GM12878 (cell line): ENCODE measurements at regions not wholly inside any gene's neighbourhood (a gene's known extent, or its start where the extent isn't known, plus 50 kb on each side); places are given as distances from the start of the nearest gene placed in this dataset.
"Not testable (repeated sequence)": the region's sequence is repeated elsewhere in the genome, so short reads cannot be mapped to it uniquely, and the experiment has no call there.

ENCODE experiments used
- ATAC-seq: fragments of 200-7000 bp; cut with Tn5 transposase; 3 replicates; pipeline ENCODE4 v1.9.1; 2020; ENCODE audit warnings: mild to moderate bottlenecking, moderate library complexity
- BruUV-seq: library from RNA; stranded (reverse); fragments of 400-500 nt; replicated peaks from 2 replicates; lab custom pipeline; 2021; lab: Mats Ljungman, UMichigan
- CTCF ChIA-PET: fragments of 300-600 bp; sonication (Branson Sonifier 250); formaldehyde crosslinking; extraction: SDS; loops from one replicate; lab custom pipeline; 2021; ENCODE audit warnings: inconsistent platforms; lab: Yijun Ruan, JAX
- POLR2A ChIA-PET: fragments of 350-600 bp; formaldehyde crosslinking; extraction: SDS; loops from one replicate; lab custom pipeline; 2021; ENCODE audit warnings: inconsistent platforms; lab: Charles Lee
- RAD21 ChIA-PET: fragments of 300-600 bp; sonication (Branson Sonifier 250); formaldehyde crosslinking; loops from one replicate; lab custom pipeline; 2023; ENCODE audit warnings: antibody characterized with exemption; ENCODE audit not compliant: unreplicated experiment; lab: Charles Lee
- SMC1A ChIA-PET: fragments of 300-600 bp; sonication (Branson Sonifier 250); formaldehyde crosslinking; loops from one replicate; lab custom pipeline; 2023; ENCODE audit not compliant: unreplicated experiment, uncharacterized antibody; lab: Charles Lee
- DNase-seq: peaks from one replicate; pipeline ENCODE4 v3.0.0-alpha.2; 2011; ENCODE audit warnings: low read depth, low spot score
- FAIRE-seq: peaks from 3 replicates; lab custom pipeline; 2011; peaks lifted over from hg19 to GRCh38; lab: Jason Lieb, UNC
- H2AFZ ChIP-seq: 2 replicates; pipeline ENCODE4 v1.6.0; 2011; ENCODE audit warnings: low read depth, low read length, control low read depth; ENCODE audit not compliant: control insufficient read depth
- H3K27ac ChIP-seq: 2 replicates; pipeline ENCODE4 v1.5.1; 2011; ENCODE audit warnings: control low read depth; ENCODE audit not compliant: control insufficient read depth, insufficient read depth
- H3K27me3 ChIP-seq, 2 experiments: replicated peaks in 1 of 2; 2 replicates each; pipeline versions ENCODE4 v1.6.0 to v1.6.1; 2011; ENCODE audit warnings: low read length in 1 of 2; ENCODE audit not compliant: control insufficient read depth in 2 of 2, insufficient read depth in 2 of 2
- H3K36me3 ChIP-seq, 2 experiments: 2 replicates each; pipeline ENCODE4 v1.5.1; 2011; ENCODE audit warnings: low read length in 1 of 2; ENCODE audit not compliant: control insufficient read depth in 2 of 2, insufficient read depth in 2 of 2
- H3K4me1 ChIP-seq: 2 replicates; pipeline ENCODE4 v1.6.1; 2011; ENCODE audit warnings: mild to moderate bottlenecking, low read length, moderate library complexity, mixed read lengths; ENCODE audit not compliant: control insufficient read depth, insufficient read depth
- H3K4me2 ChIP-seq: 2 replicates; pipeline ENCODE4 v1.6.0; 2011; ENCODE audit warnings: control low read depth; ENCODE audit not compliant: control insufficient read depth, insufficient read depth
- H3K4me3 ChIP-seq: fragments of 200-600 bp; sonication (generic); 2 replicates; pipeline ENCODE4 v1.5.1; 2016
- H3K79me2 ChIP-seq: 2 replicates; pipeline ENCODE4 v1.6.0; 2011; ENCODE audit warnings: low read length; ENCODE audit not compliant: control insufficient read depth, insufficient read depth
- H3K9ac ChIP-seq: 2 replicates; pipeline ENCODE4 v1.8.0; 2011; ENCODE audit warnings: low read length, control low read depth, mixed read lengths; ENCODE audit not compliant: control insufficient read depth, insufficient read depth
- H3K9me3 ChIP-seq: replicated peaks from 3 replicates; pipeline ENCODE4 v1.5.1; 2011; ENCODE audit warnings: mild to moderate bottlenecking, low read length; ENCODE audit not compliant: control insufficient read depth, insufficient read depth
- H4K20me1 ChIP-seq: 2 replicates; pipeline ENCODE4 v1.6.0; 2011; ENCODE audit not compliant: control insufficient read depth, insufficient read depth
- ATF7 ChIP-seq: fragments of 450-650 bp; IDR thresholded peaks from 2 replicates; pipeline ENCODE4 v1.6.1; 2016; ENCODE audit warnings: low read depth, mild to moderate bottlenecking
- CHD2 ChIP-seq: IDR thresholded peaks from 2 replicates; pipeline ENCODE4 v1.6.1; 2011; ENCODE audit warnings: low read depth, low read length, improper control_type of control experiment, borderline replicate concordance
- FOXM1 ChIP-seq: IDR thresholded peaks from 2 replicates; pipeline ENCODE4 v1.6.1; 2012; ENCODE audit warnings: low read depth, mild to moderate bottlenecking, inconsistent platforms, low read length, moderate library complexity
- MYB ChIP-seq: fragments of 150-350 bp; IDR thresholded peaks from 2 replicates; pipeline ENCODE4 v1.6.1; 2014; ENCODE audit warnings: mild to moderate bottlenecking, low read depth, low read length, borderline replicate concordance
- PAX5 ChIP-seq: IDR thresholded peaks from 2 replicates; pipeline ENCODE4 v1.6.1; 2011; ENCODE audit warnings: low read depth, low read length, borderline replicate concordance
- RFX5 ChIP-seq: IDR thresholded peaks from 2 replicates; pipeline ENCODE4 v1.6.1; 2011; ENCODE audit warnings: low read depth, low read length, improper control_type of control experiment
- SIX5 ChIP-seq: IDR thresholded peaks from 2 replicates; pipeline ENCODE4 v1.6.1; 2011; ENCODE audit warnings: mild to moderate bottlenecking, low read depth, low read length, moderate library complexity; ENCODE audit not compliant: severe bottlenecking
- WGBS: methylation state at CpG from one replicate; pipeline ENCODE4 v1.1.6; 2016; ENCODE audit warnings: low lambda C conversion rate; ENCODE audit not compliant: insufficient replicate concordance, insufficient coverage; ENCODE audit errors: missing lambda C conversion rate; 5-methylcytosine and 5-hydroxymethylcytosine counted together
- in situ Hi-C: fragments of 300-500 bp; cut with MboI; formaldehyde crosslinking; loops from 9 replicates; pipeline ENCODE4 v1.14.3; 2018; ENCODE audit warnings: mixed read lengths
- intact Hi-C: fragments of 100-400 bp; cut with micrococcal nuclease; formaldehyde crosslinking; loops from one replicate; pipeline ENCODE4 v1.14.2; 2022; ENCODE audit not compliant: unreplicated experiment
- TF ChIP-seq, protein P1 (sequence below): IDR thresholded peaks from 2 replicates; pipeline ENCODE4 v1.6.1; 2011; ENCODE audit warnings: mild to moderate bottlenecking, low read depth, low read length, moderate library complexity; ENCODE audit not compliant: insufficient replicate concordance
- TF ChIP-seq, protein P2 (sequence below): IDR thresholded peaks from 2 replicates; pipeline ENCODE4 v1.6.1; 2011; ENCODE audit warnings: low read depth, low read length, improper control_type of control experiment, borderline replicate concordance

DNA sequence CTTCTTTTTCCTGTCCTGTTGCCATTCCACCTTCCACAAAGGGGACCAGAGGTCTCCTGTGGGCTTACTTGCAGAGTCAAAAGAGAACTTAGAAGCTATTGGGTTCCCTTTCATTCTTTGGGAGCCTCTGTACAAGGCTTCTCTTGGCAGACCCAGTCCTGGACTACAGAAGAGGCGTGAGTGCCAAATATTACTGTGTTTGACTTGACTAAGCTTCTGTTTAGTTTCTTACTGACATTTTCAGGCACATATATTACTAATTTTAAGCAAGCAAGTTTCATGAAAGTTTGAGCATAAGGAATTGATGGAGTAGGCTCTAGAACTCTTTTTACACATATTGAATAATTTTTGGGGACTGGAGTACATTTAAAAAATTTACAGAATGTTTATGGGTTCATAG, 254.4 kb downstream of the HAPSTR1 start (continued):
- no peak for TF ChIP-seq FOXM1
- TF ChIP-seq, protein P1, sequence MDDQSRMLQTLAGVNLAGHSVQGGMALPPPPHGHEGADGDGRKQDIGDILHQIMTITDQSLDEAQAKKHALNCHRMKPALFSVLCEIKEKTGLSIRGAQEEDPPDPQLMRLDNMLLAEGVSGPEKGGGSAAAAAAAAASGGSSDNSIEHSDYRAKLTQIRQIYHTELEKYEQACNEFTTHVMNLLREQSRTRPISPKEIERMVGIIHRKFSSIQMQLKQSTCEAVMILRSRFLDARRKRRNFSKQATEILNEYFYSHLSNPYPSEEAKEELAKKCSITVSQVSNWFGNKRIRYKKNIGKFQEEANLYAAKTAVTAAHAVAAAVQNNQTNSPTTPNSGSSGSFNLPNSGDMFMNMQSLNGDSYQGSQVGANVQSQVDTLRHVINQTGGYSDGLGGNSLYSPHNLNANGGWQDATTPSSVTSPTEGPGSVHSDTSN, result no peak
- no peak for TF ChIP-seq MYB
- no peak for TF ChIP-seq CHD2
- TF ChIP-seq ATF7, result no peak
- TF ChIP-seq, protein P2, sequence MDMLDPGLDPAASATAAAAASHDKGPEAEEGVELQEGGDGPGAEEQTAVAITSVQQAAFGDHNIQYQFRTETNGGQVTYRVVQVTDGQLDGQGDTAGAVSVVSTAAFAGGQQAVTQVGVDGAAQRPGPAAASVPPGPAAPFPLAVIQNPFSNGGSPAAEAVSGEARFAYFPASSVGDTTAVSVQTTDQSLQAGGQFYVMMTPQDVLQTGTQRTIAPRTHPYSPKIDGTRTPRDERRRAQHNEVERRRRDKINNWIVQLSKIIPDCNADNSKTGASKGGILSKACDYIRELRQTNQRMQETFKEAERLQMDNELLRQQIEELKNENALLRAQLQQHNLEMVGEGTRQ, result no peak
- TF ChIP-seq SIX5, result no peak
- no peak for TF ChIP-seq RFX5

DNA sequence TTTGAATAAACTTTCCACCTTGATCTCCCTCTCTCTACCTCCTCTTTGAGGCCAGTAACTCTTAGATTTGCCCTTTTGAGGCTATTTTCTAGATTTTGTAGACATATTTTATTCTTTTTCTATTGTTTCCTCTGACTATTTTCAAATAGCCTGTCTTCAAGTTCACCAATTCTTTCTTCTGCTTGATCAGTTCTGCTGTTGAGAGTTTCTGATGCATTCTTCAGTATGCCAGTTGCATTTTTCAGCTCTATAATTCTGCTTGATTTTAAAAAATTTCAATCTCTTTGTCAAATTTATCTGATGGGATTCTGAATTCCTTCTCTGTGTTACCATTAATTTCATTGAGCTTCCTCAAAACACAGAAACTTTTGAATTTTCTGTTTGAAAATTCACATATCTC, 257.5 kb downstream of the HAPSTR1 start:
- DNase-seq (no peak), FAIRE-seq (no peak), ATAC-seq (no peak)
- ChIA-PET RAD21 (no interaction called here), SMC1A (no interaction called here), CTCF (no interaction called here), POLR2A (no interaction called here)
- intact Hi-C loops, result no loop called here
- in situ Hi-C loops, result no loop called here
- H3K4me1 ChIP-seq, result no peaks in the 10 kb centered on the region
- H3K36me3 ChIP-seq, result no peaks in the 10 kb centered on the region
- H3K27me3 ChIP-seq, result no peaks in the 10 kb centered on the region
- no peaks in the 10 kb centered on the region for H4K20me1 ChIP-seq
- H3K27ac ChIP-seq, result no peak overlapping the region
- no peaks in the 10 kb centered on the region for H3K79me2 ChIP-seq
- no TSS peak for BruUV-seq
- no peak for TF ChIP-seq PAX5
- H3K4me2 ChIP-seq, result no peak overlapping the region
- H2AFZ ChIP-seq, result no peak overlapping the region
- no peak overlapping the region for H3K4me3 ChIP-seq
- H3K9me3 ChIP-seq, result no peaks in the 10 kb centered on the region
- H3K9ac ChIP-seq, result no peak overlapping the region

DNA sequence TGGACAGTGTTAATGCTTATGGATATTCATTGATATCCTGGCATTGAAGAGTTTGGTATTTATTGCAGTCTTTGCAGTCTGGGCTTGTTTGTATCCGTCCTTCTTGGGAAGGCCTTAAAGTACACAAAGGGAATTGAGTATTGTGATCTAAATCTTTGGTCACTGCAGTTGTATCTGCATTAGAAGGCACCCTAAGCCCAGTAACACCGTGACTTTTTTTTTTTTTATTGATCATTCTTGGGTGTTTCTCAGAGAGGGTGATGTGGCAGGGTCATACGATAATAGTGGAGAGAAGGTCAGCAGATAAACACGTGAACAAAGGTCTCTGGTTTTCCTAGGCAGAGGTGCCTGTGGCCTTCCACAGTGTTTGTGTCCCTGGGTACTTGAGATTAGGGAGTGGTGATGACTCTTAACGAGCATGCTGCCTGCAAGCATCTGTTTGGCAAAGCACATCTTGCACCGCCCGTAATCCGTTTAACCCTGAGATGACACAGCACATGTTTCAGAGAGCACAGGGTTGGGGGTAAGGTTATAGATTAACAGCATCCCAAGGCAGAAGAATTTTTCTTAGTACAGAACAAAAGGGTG, 258.0 kb downstream of the HAPSTR1 start:
- ATAC-seq, H4K20me1 ChIP-seq, RAD21 ChIA-PET, H2AFZ ChIP-seq, POLR2A ChIA-PET, H3K36me3 ChIP-seq, BruUV-seq, H3K9me3 ChIP-seq, H3K4me3 ChIP-seq, FAIRE-seq, intact Hi-C loops, H3K9ac ChIP-seq, H3K4me2 ChIP-seq, H3K27ac ChIP-seq, H3K27me3 ChIP-seq, in situ Hi-C loops, H3K4me1 ChIP-seq, CTCF ChIA-PET, DNase-seq, H3K79me2 ChIP-seq, SMC1A ChIA-PET: not testable (repeated sequence)
- 49% methylated on average over 8 of the region's 8 CpGs for WGBS
